ENCODE measurements at regions not wholly inside any gene's neighbourhood (a gene's known extent, or its start where the extent isn't known, plus 50 kb on each side); places are given as distances from the start of the nearest gene placed in this dataset.
"Not testable (repeated sequence)": the region's sequence is repeated elsewhere in the genome, so short reads cannot be mapped to it uniquely, and the experiment has no call there.

GRCh38 chr10:47711428-47711827 lies 52.0 kb downstream of the SYT15B start:
- not testable (repeated sequence) for DNase-seq

- DNase-seq, result not testable (repeated sequence)
Observed at GRCh38 chr10:47710443-47710842, 52.9 kb downstream of the SYT15B start.

- DNase-seq, result peak; percentile 74
Observed at GRCh38 chr10:47705698-47706414, 57.5 kb downstream of the SYT15B start.

GRCh38 chr10:47701285-47701684 lies 62.1 kb downstream of the SYT15B start:
- DNase-seq, result not testable (repeated sequence)

GRCh38 chr10:47699854-47700253 lies 63.5 kb downstream of the SYT15B start:
- DNase-seq, result not testable (repeated sequence)

- not testable (repeated sequence) for DNase-seq
Observed at GRCh38 chr10:47696170-47696569, 67.2 kb downstream of the SYT15B start.

GRCh38 chr10:47695149-47695548 lies 68.2 kb downstream of the SYT15B start:
- not testable (repeated sequence) for DNase-seq

GRCh38 chr10:47690304-47690703 lies 73.1 kb downstream of the SYT15B start:
- not testable (repeated sequence) for DNase-seq

- DNase-seq, result not testable (repeated sequence)
Observed at GRCh38 chr10:47683826-47684475, 79.4 kb downstream of the SYT15B start.

GRCh38 chr10:47681638-47681990 lies 81.8 kb downstream of the SYT15B start:
- DNase-seq, result not testable (repeated sequence)

GRCh38 chr10:47680848-47681637 lies 82.3 kb downstream of the SYT15B start:
- not testable (repeated sequence) for DNase-seq

- DNase-seq, result not testable (repeated sequence)
Observed at GRCh38 chr10:47676102-47676501, 87.3 kb downstream of the SYT15B start.

- not testable (repeated sequence) for DNase-seq
Observed at GRCh38 chr10:47675577-47675976, 87.8 kb downstream of the SYT15B start.

GRCh38 chr10:47673128-47673527 lies 90.3 kb downstream of the SYT15B start:
- DNase-seq, result not testable (repeated sequence)

- DNase-seq, result not testable (repeated sequence)
Observed at GRCh38 chr10:47670857-47671256, 92.5 kb downstream of the SYT15B start.

GRCh38 chr10:47661955-47662577 lies 101.3 kb downstream of the SYT15B start:
- not testable (repeated sequence) for DNase-seq

- not testable (repeated sequence) for DNase-seq
Observed at GRCh38 chr10:47656732-47657131, 106.7 kb downstream of the SYT15B start.

GRCh38 chr10:47654161-47654560 lies 109.2 kb downstream of the SYT15B start:
- not testable (repeated sequence) for DNase-seq

GRCh38 chr10:47648594-47648993 lies 114.8 kb downstream of the SYT15B start:
- DNase-seq, result not testable (repeated sequence)

GRCh38 chr10:47647523-47648101 lies 115.8 kb downstream of the SYT15B start:
- not testable (repeated sequence) for DNase-seq

GRCh38 chr10:47646686-47647273 lies 116.6 kb downstream of the SYT15B start:
- DNase-seq, result not testable (repeated sequence)

- not testable (repeated sequence) for DNase-seq
Observed at GRCh38 chr10:47626975-47627374, 103.5 kb upstream of the AGAP9 start.

All from activated CD8-positive, alpha-beta memory T cell treated with anti-CD3 and anti-CD28 coated beads, Interleukin-2, amount 50 U/mL, for 4 hours (primary cell).